ENCODE measurements at regions not wholly inside any gene's neighbourhood (a gene's known extent, or its start where the extent isn't known, plus 50 kb on each side); places are given as distances from the start of the nearest gene placed in this dataset.
A peak's percentile ranks its signal among the peaks of the same experiment; 100 is the strongest.

DNA sequence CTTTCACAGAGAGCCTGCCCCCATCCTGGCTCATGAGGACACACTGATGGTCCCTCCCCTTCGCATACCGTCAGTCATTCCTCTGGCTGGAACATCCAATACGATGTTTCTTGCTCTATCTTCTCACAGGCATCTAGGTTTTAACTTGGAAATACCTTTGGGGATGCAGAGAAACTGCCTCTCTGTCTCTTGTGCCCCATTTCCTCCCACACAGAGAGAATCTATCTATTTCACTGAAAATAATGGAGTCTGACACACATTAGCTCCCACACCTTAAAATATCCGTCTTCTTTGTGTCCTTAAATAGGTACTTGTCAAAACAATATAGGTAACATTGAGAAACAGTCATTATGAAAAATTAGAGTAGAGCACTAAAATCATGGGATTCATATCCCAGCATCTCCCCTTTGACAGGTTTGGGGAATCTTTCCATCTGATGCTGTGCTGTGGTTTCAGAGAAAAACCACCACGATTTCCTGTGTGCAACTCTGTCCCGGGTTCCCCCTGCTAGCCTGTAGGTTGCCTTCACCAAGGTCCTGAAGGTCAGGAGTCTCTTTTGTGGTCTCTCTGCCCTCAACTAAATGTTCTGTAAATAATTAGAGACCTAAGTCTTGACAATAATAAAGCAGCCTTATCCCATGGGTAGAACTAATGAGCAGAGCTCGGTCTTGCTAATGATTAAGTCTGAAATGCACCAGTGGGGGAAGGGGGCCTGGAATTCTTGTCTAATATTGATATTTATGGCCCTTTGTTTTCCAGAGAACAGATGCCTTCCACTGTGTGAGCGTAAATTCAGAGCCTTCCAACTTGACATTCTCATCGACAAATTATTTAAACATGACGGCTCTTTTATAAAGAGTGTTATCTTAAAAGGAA, 371.0 kb downstream of the ICE1 start:
- Histone ChIP-seq H3K9me3 (replicated peaks) (no peaks in the 10 kb centered on the region), H3K4me1 (replicated peaks) (no peaks in the 10 kb centered on the region), H3K27me3 (replicated peaks) (no peaks in the 10 kb centered on the region; the same call in 1 of the 2 replicates), H3K27ac (no peak overlapping the region), H3K36me3 (no peaks in the 10 kb centered on the region), H3K4me3 (no peak overlapping the region)
- DNase-seq (ENCODE audit: low read depth in 1 of 2, low spot score in 2 of 2), result no peak

DNA sequence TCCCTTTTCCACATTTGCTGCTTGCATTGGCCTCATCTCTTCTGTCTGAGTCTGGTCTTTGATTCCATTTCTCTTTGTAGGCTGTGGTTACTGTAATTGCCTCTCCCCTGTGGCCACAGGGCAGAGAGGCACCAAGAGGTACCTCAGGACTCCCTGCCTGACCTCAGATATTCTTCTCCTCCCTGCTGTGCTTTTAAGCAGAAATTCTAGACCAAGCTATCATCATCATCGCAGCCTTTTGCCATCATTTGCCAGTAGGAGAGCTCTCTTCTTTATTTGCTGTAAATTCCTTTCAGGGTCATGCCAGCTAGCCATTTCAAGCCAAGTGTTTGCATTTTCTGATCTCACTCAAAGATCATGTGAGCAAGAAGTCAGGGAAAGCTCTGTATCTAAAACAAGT, 369.6 kb downstream of the ICE1 start:
- Histone ChIP-seq H3K4me3 (no peak overlapping the region), H3K27me3 (replicated peaks) (no peaks in the 10 kb centered on the region; the same call in 1 of the 2 replicates), H3K27ac (no peak overlapping the region), H3K36me3 (no peaks in the 10 kb centered on the region), H3K4me1 (replicated peaks) (no peaks in the 10 kb centered on the region), H3K9me3 (replicated peaks) (no peaks in the 10 kb centered on the region)
- DNase-seq (ENCODE audit: low read depth in 1 of 2, low spot score in 2 of 2), result no peak

DNA sequence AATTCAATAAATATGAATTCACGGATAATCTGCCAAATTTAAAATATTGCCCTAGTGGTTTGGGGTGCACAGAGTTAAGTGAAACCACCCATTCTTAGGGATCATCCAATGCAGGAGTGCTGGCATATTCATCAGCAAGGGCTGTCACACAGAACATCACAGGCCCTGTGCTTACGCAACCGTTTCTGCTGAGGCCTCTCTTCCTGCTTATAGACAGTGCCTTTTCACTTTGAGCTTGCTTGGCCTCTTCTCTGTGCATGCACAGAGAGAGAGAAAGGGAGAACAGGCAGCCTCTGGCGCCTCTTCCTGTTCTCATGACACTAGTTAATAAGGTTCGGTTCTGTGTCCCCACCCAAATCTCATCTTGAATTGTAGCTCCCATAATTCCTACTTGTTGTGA, 366.3 kb downstream of the ICE1 start:
- peaks cover 5% of the 10 kb centered on the region; the same call in 1 of the 2 replicates for H3K4me1 ChIP-seq (replicated peaks)
- no peaks in the 10 kb centered on the region for H3K9me3 ChIP-seq (replicated peaks)
- no peak overlapping the region for H3K27ac ChIP-seq
- H3K4me3 ChIP-seq, result no peak overlapping the region
- no peaks in the 10 kb centered on the region for H3K36me3 ChIP-seq
- no peak for DNase-seq (ENCODE audit: low read depth in 1 of 2, low spot score in 2 of 2)
- H3K27me3 ChIP-seq (replicated peaks), result no peaks in the 10 kb centered on the region; the same call in 1 of the 2 replicates

GRCh38 chr5:5787373-5787772, 364.9 kb downstream of the ICE1 start:
- no peaks in the 10 kb centered on the region for H3K9me3 ChIP-seq (replicated peaks)

GRCh38 chr5:5784101-5784500, 361.6 kb downstream of the ICE1 start:
- Histone ChIP-seq H3K4me1 (replicated peaks) (peaks cover 11% of the 10 kb centered on the region; the same call in 1 of the 2 replicates), H3K27ac (peak overlapping the region; percentile 27), H3K4me3 (no peak overlapping the region), H3K36me3 (no peaks in the 10 kb centered on the region), H3K9me3 (replicated peaks) (no peaks in the 10 kb centered on the region; the same call in 1 of the 2 replicates), H3K27me3 (replicated peaks) (no peaks in the 10 kb centered on the region)
- DNase-seq (ENCODE audit: low read depth in 1 of 2, low spot score in 2 of 2), result peak in 1 of 2 experiments; percentile 52

More at GRCh38 chr5:5787373-5787772, 364.9 kb downstream of the ICE1 start:
- Histone ChIP-seq H3K4me3 (no peak overlapping the region), H3K4me1 (replicated peaks) (peaks cover 11% of the 10 kb centered on the region; the same call in 1 of the 2 replicates), H3K27ac (no peak overlapping the region), H3K27me3 (replicated peaks) (no peaks in the 10 kb centered on the region; the same call in 1 of the 2 replicates), H3K36me3 (no peaks in the 10 kb centered on the region)
- DNase-seq (ENCODE audit: low read depth in 1 of 2, low spot score in 2 of 2), result no peak

DNA sequence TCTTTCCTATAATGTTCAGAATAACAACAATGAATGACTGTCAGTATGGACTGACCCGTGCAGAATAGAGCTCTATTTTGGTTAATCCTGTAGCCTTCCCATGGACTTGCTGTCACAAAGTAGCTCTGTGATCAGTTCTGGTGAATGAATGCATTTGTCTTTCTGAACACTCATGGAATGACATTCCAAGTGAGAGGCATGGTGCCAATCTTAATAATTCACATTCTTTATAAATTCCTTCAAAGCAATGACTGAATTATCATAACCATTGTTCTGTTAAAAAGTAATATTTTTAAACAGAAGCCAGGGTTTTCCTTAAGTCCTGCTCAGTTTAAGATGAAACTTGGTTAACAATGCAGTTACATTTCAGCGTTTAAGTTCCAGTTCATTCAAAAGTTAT, 360.5 kb downstream of the ICE1 start:
- H3K9me3 ChIP-seq (replicated peaks), result no peaks in the 10 kb centered on the region; the same call in 1 of the 2 replicates

DNA sequence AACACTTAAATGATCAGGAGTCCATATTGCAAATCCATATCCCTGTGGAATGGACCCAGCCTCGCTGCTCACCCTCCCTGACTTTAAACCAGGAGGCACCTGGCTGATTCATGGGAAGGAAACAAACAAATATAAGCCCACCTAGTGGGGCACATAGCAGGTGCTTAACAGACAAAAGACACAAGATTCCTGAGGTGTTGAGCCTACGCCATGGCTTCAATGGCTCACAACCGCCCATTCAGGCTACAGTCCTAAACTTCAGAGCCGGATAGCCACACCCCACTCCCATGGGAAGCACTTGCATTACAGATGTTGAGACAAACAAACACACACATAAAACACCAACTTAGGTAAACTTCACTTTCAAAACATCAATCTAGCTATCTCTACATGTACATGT, 359.9 kb downstream of the ICE1 start:
- Histone ChIP-seq H3K27me3 (replicated peaks) (no peaks in the 10 kb centered on the region), H3K36me3 (no peaks in the 10 kb centered on the region), H3K4me1 (replicated peaks) (peaks cover 11% of the 10 kb centered on the region; the same call in 1 of the 2 replicates), H3K9me3 (replicated peaks) (no peaks in the 10 kb centered on the region; the same call in 1 of the 2 replicates), H3K27ac (no peak overlapping the region), H3K4me3 (no peak overlapping the region)
- DNase-seq (ENCODE audit: low read depth in 1 of 2, low spot score in 2 of 2), result no peak

More for the DNA sequence above, 360.5 kb downstream of the ICE1 start:
- Histone ChIP-seq H3K27ac (no peak overlapping the region; the same call in 1 of the 2 replicates), H3K36me3 (no peaks in the 10 kb centered on the region), H3K4me3 (no peak overlapping the region), H3K27me3 (replicated peaks) (no peaks in the 10 kb centered on the region), H3K4me1 (replicated peaks) (peaks cover 11% of the 10 kb centered on the region; the same call in 1 of the 2 replicates)
- DNase-seq (ENCODE audit: low read depth in 1 of 2, low spot score in 2 of 2), result peak in 1 of 2 experiments; percentile 16

DNA sequence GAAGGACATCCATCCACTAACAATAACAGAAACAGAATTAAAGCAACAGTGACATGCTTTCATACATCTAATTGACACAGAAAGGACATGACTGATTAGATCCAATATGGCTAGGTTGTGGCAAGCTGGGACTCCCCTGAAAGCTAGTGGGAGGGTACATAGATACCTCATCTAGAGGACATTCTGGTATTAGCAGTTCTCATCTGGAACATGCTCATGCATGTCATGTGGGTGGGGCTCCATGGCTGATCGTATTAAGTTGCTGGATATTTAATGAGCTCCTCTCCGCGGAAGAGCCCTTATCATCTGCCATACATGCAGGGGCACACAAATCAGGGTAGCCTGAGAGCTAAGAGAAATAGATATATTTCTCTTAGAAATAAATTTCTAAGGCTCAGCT, 358.9 kb downstream of the ICE1 start:
- no peaks in the 10 kb centered on the region for H3K36me3 ChIP-seq
- H3K4me3 ChIP-seq, result no peak overlapping the region
- no peak for DNase-seq (ENCODE audit: low read depth in 1 of 2, low spot score in 2 of 2)
- peaks cover 11% of the 10 kb centered on the region; the same call in 1 of the 2 replicates for H3K4me1 ChIP-seq (replicated peaks)
- H3K9me3 ChIP-seq (replicated peaks), result no peaks in the 10 kb centered on the region; the same call in 1 of the 2 replicates
- H3K27me3 ChIP-seq (replicated peaks), result no peaks in the 10 kb centered on the region
- no peak overlapping the region for H3K27ac ChIP-seq

DNA sequence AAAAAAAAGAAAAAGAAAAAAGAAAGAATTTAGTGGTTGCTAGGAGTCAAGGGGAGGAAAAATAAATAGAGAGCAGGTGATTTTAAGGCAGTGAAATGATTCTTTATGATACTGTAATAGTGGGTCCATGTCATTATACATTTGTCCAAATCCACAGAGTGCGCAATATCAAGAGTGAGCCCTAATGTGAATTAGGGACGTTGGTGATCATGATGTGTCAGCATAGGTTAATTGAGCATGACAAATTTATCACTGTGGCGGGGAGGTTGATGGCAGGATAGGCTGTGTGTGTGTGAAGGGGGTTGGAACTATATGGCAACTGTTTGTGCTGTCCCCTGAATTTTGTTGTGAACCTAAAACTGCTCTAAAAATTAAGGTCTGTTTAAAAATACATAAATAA, 357.8 kb downstream of the ICE1 start:
- no peak for DNase-seq (ENCODE audit: low read depth in 1 of 2, low spot score in 2 of 2)
- Histone ChIP-seq H3K4me3 (no peak overlapping the region), H3K9me3 (replicated peaks) (no peaks in the 10 kb centered on the region; the same call in 1 of the 2 replicates), H3K27me3 (replicated peaks) (no peaks in the 10 kb centered on the region), H3K27ac (no peak overlapping the region), H3K4me1 (replicated peaks) (peaks cover 11% of the 10 kb centered on the region; the same call in 1 of the 2 replicates), H3K36me3 (no peaks in the 10 kb centered on the region)

DNA sequence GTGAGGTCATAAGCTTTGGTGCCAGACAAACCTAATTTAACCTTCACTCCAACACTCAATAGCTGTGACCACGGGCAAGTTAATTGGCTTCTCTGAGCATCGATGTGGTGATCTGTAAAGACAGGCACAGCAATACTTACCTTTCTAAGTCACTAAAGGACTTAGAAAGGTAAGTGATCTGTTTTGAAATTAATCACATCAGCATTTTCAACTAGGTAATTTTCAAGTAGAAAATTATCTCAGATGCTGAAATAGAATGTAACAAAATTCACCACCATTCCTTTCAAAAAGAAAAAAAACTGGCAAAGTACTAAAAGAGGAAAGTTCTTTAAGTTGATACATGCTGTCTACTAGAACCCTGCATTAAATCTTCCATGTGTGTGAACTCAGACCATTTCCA, 354.5 kb downstream of the ICE1 start:
- H3K4me3 ChIP-seq, result no peak overlapping the region
- H3K27ac ChIP-seq, result no peak overlapping the region
- H3K36me3 ChIP-seq, result no peaks in the 10 kb centered on the region
- H3K4me1 ChIP-seq (replicated peaks), result no peaks in the 10 kb centered on the region
- no peak for DNase-seq (ENCODE audit: low read depth in 1 of 2, low spot score in 2 of 2)
- no peaks in the 10 kb centered on the region for H3K27me3 ChIP-seq (replicated peaks)
- no peaks in the 10 kb centered on the region; the same call in 1 of the 2 replicates for H3K9me3 ChIP-seq (replicated peaks)

DNA sequence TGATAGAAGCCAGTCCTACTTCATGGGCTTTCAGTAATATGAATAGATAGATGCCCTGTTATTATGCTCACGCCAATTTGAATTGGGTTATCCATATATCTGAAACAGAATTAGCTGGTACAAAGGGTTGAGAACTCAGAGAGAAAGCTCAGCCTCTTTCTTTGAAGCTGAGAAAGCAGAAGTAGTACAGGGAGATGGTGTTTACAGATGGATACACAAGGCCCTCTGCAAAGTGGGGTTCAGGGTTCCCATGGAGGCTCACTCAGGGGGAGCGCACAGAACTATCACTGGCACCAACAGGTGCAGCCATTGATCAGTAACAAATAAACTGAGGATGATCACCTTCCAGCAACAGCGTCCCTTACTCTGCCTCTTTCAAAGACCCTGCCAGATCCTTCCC, 349.7 kb downstream of the ICE1 start:
- Histone ChIP-seq H3K36me3 (no peaks in the 10 kb centered on the region), H3K4me1 (replicated peaks) (no peaks in the 10 kb centered on the region), H3K9me3 (replicated peaks) (no peaks in the 10 kb centered on the region), H3K4me3 (no peak overlapping the region), H3K27me3 (replicated peaks) (no peaks in the 10 kb centered on the region), H3K27ac (no peak overlapping the region)
- DNase-seq (ENCODE audit: low read depth in 1 of 2, low spot score in 2 of 2), result no peak

GRCh38 chr5:5770825-5771224, 348.3 kb downstream of the ICE1 start:
- DNase-seq (ENCODE audit: low read depth in 1 of 2, low spot score in 2 of 2), result no peak
- Histone ChIP-seq H3K36me3 (no peaks in the 10 kb centered on the region), H3K9me3 (replicated peaks) (no peaks in the 10 kb centered on the region), H3K27ac (no peak overlapping the region), H3K4me1 (replicated peaks) (no peaks in the 10 kb centered on the region), H3K4me3 (no peak overlapping the region), H3K27me3 (replicated peaks) (no peaks in the 10 kb centered on the region)

DNA sequence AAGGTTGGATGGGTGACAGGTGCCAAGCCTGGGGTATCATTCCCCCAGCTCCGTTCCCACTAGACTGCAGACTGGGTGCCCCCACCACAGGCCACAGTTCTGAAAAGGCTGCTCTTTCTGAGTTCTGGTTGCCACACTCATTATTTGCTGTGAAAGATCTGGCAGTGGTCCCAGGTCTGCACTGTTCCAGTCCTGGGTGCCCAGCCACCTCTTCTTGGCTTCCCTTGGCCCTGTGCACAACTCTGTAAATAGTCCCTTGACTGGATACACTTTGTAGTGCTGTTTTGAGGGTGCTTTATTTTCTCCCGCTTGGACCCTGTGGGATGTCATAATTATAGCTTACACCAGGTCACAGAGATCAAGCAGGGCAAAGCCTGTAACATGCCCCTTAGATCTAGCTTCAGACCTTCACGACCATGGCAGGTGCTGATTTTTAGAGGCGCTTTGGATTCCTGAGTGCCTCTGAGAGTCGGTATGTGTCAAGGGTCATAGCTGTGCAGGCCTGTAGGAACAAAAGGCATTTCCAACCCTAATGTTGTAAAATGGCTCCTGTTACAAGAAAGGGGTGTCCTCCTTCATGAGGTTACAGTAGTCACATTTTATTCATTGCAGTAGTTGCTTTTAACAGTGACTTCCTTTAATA, 344.9 kb downstream of the ICE1 start:
- Histone ChIP-seq H3K4me3 (no peak overlapping the region), H3K27ac (no peak overlapping the region), H3K9me3 (replicated peaks) (no peaks in the 10 kb centered on the region)

More for the DNA sequence above, 344.9 kb downstream of the ICE1 start:
- Histone ChIP-seq H3K27me3 (replicated peaks) (no peaks in the 10 kb centered on the region), H3K4me1 (replicated peaks) (peaks cover 4% of the 10 kb centered on the region), H3K36me3 (no peaks in the 10 kb centered on the region)
- no peak for DNase-seq (ENCODE audit: low read depth in 1 of 2, low spot score in 2 of 2)

All from SJSA1 (cell line).